ENCODE measurements at regions not wholly inside any gene's neighbourhood (a gene's known extent, or its start where the extent isn't known, plus 50 kb on each side); places are given as distances from the start of the nearest gene placed in this dataset.

- Mint-ChIP-seq H3K27me3 (ENCODE audit: unreplicated experiment) (no peaks in the 10 kb centered on the region), H3K4me3 (ENCODE audit: unreplicated experiment) (no peak overlapping the region), H3K27ac (ENCODE audit: unreplicated experiment) (no peak overlapping the region), H3K4me1 (ENCODE audit: unreplicated experiment) (peaks cover 3% of the 10 kb centered on the region), H3K36me3 (ENCODE audit: unreplicated experiment) (no peaks in the 10 kb centered on the region), H3K9me3 (ENCODE audit: unreplicated experiment) (no peaks in the 10 kb centered on the region)
- DNase-seq (ENCODE audit: extremely low spot score, unreplicated experiment) = no peak
- no peak for TF ChIP-seq CTCF (IDR thresholded peaks at IDR 0.05)
These were observed 72.6 kb upstream of the TOMM7 start for GRCh38 chr7:22895140-22895827.

- TF ChIP-seq CTCF (IDR thresholded peaks at IDR 0.05) = no peak
- Mint-ChIP-seq H3K9me3 (ENCODE audit: unreplicated experiment) (no peaks in the 10 kb centered on the region), H3K27me3 (ENCODE audit: unreplicated experiment) (no peaks in the 10 kb centered on the region), H3K36me3 (ENCODE audit: unreplicated experiment) (no peaks in the 10 kb centered on the region), H3K4me3 (ENCODE audit: unreplicated experiment) (no peak overlapping the region), H3K27ac (ENCODE audit: unreplicated experiment) (no peak overlapping the region), H3K4me1 (ENCODE audit: unreplicated experiment) (peaks cover 3% of the 10 kb centered on the region)
- DNase-seq (ENCODE audit: extremely low spot score, unreplicated experiment) = no peak
These were observed 71.9 kb upstream of the TOMM7 start for GRCh38 chr7:22894546-22894945.

GRCh38 chr7:22890773-22891172, 68.1 kb upstream of the TOMM7 start:
- no peaks in the 10 kb centered on the region for H3K27me3 Mint-ChIP-seq (ENCODE audit: unreplicated experiment)
- H3K27ac Mint-ChIP-seq (ENCODE audit: unreplicated experiment) = no peak overlapping the region
- no peaks in the 10 kb centered on the region for H3K36me3 Mint-ChIP-seq (ENCODE audit: unreplicated experiment)
- H3K4me3 Mint-ChIP-seq (ENCODE audit: unreplicated experiment) = no peak overlapping the region
- H3K4me1 Mint-ChIP-seq (ENCODE audit: unreplicated experiment) = peaks cover 8% of the 10 kb centered on the region
- no peak for DNase-seq (ENCODE audit: extremely low spot score, unreplicated experiment)
- no peak for TF ChIP-seq CTCF (IDR thresholded peaks at IDR 0.05)
- no peaks in the 10 kb centered on the region for H3K9me3 Mint-ChIP-seq (ENCODE audit: unreplicated experiment)

GRCh38 chr7:22885797-22886261, 63.2 kb upstream of the TOMM7 start:
- Mint-ChIP-seq H3K9me3 (ENCODE audit: unreplicated experiment) (peaks cover 3% of the 10 kb centered on the region), H3K4me3 (ENCODE audit: unreplicated experiment) (no peak overlapping the region), H3K4me1 (ENCODE audit: unreplicated experiment) (peaks cover 5% of the 10 kb centered on the region), H3K36me3 (ENCODE audit: unreplicated experiment) (no peaks in the 10 kb centered on the region), H3K27ac (ENCODE audit: unreplicated experiment) (no peak overlapping the region), H3K27me3 (ENCODE audit: unreplicated experiment) (no peaks in the 10 kb centered on the region)
- DNase-seq (ENCODE audit: extremely low spot score, unreplicated experiment) = no peak
- no peak for TF ChIP-seq CTCF (IDR thresholded peaks at IDR 0.05)

- peaks cover 3% of the 10 kb centered on the region for H3K9me3 Mint-ChIP-seq (ENCODE audit: unreplicated experiment)
- no peak overlapping the region for H3K27ac Mint-ChIP-seq (ENCODE audit: unreplicated experiment)
- no peak for TF ChIP-seq CTCF (IDR thresholded peaks at IDR 0.05)
- DNase-seq (ENCODE audit: extremely low spot score, unreplicated experiment) = no peak
- H3K27me3 Mint-ChIP-seq (ENCODE audit: unreplicated experiment) = no peaks in the 10 kb centered on the region
- no peaks in the 10 kb centered on the region for H3K36me3 Mint-ChIP-seq (ENCODE audit: unreplicated experiment)
- peaks cover 5% of the 10 kb centered on the region for H3K4me1 Mint-ChIP-seq (ENCODE audit: unreplicated experiment)
- no peak overlapping the region for H3K4me3 Mint-ChIP-seq (ENCODE audit: unreplicated experiment)
These were observed 62.5 kb upstream of the TOMM7 start for GRCh38 chr7:22884911-22885788.
